HEK293 (cell line): ENCODE measurements at regions not wholly inside any gene's neighbourhood (a gene's known extent, or its start where the extent isn't known, plus 50 kb on each side); places are given as distances from the start of the nearest gene placed in this dataset.

Experiments used
- TCF7L2 ChIP-seq: IDR thresholded peaks from 2 replicates; pipeline ENCODE4 v1.6.1; 2011; ENCODE audit warnings: low read depth, mild to moderate bottlenecking, inconsistent platforms, low read length, moderate library complexity, borderline replicate concordance
- ZBTB1 ChIP-seq: fragments of 450-650 bp; formaldehyde crosslinking; IDR thresholded peaks from 2 replicates; pipeline ENCODE4 v1.5.1; 2016; ENCODE audit warnings: missing biosample characterization, missing genetic modification characterization
- ZNF23 ChIP-seq: fragments of 450-650 bp; formaldehyde crosslinking; IDR thresholded peaks from 2 replicates; pipeline ENCODE4 v1.5.1; 2016; ENCODE audit warnings: missing biosample characterization, missing genetic modification characterization, borderline replicate concordance
- ZNF24 ChIP-seq: fragments of 450-650 bp; formaldehyde crosslinking; IDR thresholded peaks from 2 replicates; pipeline ENCODE4 v1.5.1; 2016; ENCODE audit warnings: missing biosample characterization, missing genetic modification characterization
- TF ChIP-seq, protein P1 (sequence below): fragments of 450-650 bp; formaldehyde crosslinking; IDR thresholded peaks from 2 replicates; pipeline ENCODE4 v1.5.1; 2016; ENCODE audit warnings: missing biosample characterization, missing genetic modification characterization

DNA sequence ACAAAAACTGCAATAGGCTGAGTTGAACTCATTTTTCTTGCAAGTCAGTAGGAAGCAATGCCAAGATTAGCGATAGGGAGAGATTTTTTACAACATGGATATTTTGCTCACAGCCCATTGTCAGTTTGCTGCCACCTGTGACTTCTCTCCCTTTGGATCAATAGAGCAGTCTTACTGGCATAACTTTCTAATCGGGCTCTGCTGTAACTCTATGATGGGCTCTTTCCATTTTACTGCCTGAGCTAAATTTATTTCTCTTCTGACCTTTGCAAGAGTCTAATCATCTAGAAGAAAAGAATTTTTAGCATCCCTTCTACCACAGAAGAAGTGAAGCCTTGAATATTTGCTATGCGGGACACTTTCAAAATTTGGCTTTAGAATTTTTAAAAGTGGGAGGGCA is 53.6 kb upstream of the SGCD start:
- TF ChIP-seq ZNF24 (tag by site-specific recombination) (no peak), ZBTB1 (no peak), TCF7L2 (no peak), ZNF23 (tag by site-specific recombination) (no peak)
- TF ChIP-seq, protein P1, sequence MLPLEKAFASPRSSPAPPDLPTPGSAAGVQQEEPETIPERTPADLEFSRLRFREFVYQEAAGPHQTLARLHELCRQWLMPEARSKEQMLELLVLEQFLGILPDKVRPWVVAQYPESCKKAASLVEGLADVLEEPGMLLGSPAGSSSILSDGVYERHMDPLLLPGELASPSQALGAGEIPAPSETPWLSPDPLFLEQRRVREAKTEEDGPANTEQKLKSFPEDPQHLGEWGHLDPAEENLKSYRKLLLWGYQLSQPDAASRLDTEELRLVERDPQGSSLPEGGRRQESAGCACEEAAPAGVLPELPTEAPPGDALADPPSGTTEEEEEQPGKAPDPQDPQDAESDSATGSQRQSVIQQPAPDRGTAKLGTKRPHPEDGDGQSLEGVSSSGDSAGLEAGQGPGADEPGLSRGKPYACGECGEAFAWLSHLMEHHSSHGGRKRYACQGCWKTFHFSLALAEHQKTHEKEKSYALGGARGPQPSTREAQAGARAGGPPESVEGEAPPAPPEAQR (tag by site-specific recombination): no peak
